ENCODE measurements at regions not wholly inside any gene's neighbourhood (a gene's known extent, or its start where the extent isn't known, plus 50 kb on each side); places are given as distances from the start of the nearest gene placed in this dataset.
"Not testable (repeated sequence)": the region's sequence is repeated elsewhere in the genome, so short reads cannot be mapped to it uniquely, and the experiment has no call there.

DNA sequence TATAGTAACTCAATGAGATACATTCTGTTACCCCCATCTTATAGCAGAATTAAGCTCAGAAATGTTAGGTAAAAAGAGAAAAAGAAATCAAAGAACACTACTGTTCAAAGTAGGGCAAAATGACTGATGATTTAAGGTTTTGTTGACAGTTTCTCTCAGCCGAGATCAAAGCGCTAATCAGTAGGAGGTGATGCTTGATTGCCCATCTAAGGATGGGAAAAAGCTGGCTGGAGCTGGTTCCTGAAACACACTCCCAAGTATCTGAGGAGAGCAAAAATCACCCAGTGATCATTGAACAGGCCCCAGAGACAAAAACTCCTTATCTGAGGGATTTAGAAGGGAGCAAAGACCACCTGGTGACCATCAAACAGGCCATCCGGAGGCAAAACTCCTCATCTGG, 64.5 kb upstream of the CSF1 start:
- DNase-seq (ENCODE audit: low read depth): no peak
- no peak overlapping the region for H3K4me3 ChIP-seq (ENCODE audit: low read depth, low read length)
- TF ChIP-seq, protein P1, sequence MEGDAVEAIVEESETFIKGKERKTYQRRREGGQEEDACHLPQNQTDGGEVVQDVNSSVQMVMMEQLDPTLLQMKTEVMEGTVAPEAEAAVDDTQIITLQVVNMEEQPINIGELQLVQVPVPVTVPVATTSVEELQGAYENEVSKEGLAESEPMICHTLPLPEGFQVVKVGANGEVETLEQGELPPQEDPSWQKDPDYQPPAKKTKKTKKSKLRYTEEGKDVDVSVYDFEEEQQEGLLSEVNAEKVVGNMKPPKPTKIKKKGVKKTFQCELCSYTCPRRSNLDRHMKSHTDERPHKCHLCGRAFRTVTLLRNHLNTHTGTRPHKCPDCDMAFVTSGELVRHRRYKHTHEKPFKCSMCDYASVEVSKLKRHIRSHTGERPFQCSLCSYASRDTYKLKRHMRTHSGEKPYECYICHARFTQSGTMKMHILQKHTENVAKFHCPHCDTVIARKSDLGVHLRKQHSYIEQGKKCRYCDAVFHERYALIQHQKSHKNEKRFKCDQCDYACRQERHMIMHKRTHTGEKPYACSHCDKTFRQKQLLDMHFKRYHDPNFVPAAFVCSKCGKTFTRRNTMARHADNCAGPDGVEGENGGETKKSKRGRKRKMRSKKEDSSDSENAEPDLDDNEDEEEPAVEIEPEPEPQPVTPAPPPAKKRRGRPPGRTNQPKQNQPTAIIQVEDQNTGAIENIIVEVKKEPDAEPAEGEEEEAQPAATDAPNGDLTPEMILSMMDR (IDR thresholded peaks at IDR 0.05; ENCODE audit: insufficient read depth, low read length): no peak

DNA sequence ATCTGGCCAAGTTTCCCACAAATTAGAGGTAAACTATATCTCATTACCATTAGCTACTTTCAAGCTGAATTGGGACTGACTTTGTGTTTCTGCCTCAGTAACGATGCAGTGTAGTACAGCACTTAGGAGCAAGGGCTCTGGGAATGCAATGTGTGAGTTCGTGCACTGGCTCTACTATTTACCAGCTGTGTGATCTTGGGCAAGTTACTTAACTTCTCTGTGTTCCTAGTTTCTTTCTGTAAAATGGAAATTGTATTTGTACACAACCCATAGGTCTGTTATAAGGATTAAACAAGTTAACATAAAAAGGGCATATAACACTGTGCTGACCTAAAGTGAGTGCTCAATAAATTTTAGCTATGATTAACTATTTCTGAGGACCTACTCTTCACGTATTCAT, 65.0 kb upstream of the CSF1 start:
- no peak overlapping the region for H3K4me3 ChIP-seq (ENCODE audit: low read depth, low read length)
- TF ChIP-seq, protein P1 (IDR thresholded peaks at IDR 0.05; ENCODE audit: insufficient read depth, low read length): no peak
- DNase-seq (ENCODE audit: low read depth): no peak

DNA sequence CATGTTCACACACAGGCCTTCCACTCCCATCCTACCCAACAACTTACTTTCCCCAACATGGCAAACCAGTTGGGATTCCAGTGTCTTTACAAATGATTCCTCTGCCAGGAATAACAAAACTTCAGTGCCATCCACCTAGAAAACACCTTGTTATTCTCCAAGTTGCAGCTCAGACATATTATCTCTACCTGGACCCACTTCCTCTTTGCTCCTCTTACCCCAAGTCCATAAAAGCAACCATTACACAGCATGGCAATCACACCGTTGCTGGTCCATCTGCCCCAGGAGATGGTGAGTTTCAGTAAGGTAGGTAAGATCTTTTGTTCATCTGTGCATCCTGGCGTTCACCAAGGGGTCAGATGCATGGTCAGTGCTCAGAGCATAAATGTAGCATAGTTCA, 66.0 kb upstream of the CSF1 start:
- DNase-seq (ENCODE audit: low read depth): no peak
- TF ChIP-seq, protein P1 (IDR thresholded peaks at IDR 0.05; ENCODE audit: insufficient read depth, low read length): no peak
- no peak overlapping the region for H3K4me3 ChIP-seq (ENCODE audit: low read depth, low read length)

DNA sequence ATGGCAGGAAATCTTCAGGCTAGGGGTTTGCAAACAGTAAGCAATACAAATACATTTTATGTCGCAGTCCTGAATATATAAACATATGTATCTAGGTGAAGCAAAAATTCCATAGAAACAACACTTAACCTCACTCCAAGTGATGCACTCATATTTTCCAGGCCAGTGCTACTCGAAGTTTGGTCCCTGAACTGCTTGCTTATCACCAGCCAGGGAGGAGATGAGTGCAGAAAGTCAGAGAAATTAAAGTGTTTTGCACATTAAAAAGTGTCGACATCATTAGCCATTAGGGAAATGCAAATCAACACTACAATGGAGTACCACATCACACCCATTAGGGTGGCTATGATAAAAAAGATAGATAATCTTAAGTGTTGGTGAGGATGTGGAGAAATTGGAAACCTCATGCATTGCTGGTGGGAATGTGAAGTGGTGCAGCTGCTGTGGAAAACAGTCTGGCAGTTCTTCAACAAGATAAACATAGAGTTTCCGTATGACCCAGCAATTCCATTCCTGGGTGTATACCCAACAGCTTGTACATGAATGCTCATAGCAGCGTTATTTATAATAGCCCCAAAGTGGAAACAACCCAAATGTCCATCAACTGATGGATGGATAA, 70.5 kb upstream of the CSF1 start:
- TF ChIP-seq, protein P1 (IDR thresholded peaks at IDR 0.05; ENCODE audit: insufficient read depth, low read length): no peak
- H3K4me3 ChIP-seq (ENCODE audit: low read depth, low read length): no peak overlapping the region
- DNase-seq (ENCODE audit: low read depth): peak; percentile 57

DNA sequence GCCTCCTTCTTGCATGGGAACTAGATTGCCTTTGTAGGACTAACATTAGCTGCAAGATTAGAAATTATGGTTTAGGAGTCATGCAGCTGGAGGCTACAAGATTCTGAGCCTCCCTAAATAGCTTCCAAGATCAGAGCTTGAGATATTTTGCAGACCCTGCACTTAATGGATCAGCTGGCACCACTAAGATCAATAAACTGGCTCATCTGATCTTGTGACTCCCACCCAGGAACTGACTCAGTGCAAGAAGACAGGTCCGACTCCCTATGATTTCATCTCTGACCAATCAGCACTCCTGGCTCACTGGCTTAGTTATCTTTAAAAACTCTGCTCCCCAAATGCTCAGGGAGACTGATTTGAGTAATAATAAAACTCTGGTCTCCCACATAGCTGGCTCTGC, 71.4 kb upstream of the CSF1 start:
- DNase-seq (ENCODE audit: low read depth); H3K4me3 ChIP-seq (ENCODE audit: low read depth, low read length): not testable (repeated sequence)

DNA sequence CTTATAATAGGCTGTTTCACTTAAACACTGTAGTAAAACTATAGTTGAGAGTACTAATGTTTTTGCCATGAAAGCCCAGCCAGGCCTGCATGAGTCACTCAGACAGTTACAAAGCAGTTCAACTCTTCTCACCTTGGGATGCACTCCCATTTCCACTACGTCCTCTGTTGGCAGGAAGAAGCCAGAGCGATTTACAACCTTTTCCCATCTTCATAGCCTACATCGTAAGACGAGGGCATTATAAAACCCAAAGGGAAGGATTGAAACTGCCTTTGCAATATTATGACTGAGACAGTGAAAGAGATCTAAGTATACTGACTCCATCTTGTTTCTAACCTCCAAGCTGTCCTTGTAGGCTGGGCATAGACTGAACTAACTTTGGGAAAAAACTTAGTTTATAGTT, 71.8 kb upstream of the CSF1 start:
- DNase-seq (ENCODE audit: low read depth): peak; percentile 58
- no peak overlapping the region for H3K4me3 ChIP-seq (ENCODE audit: low read depth, low read length)
- TF ChIP-seq, protein P1 (IDR thresholded peaks at IDR 0.05; ENCODE audit: insufficient read depth, low read length): peak; percentile 7

DNA sequence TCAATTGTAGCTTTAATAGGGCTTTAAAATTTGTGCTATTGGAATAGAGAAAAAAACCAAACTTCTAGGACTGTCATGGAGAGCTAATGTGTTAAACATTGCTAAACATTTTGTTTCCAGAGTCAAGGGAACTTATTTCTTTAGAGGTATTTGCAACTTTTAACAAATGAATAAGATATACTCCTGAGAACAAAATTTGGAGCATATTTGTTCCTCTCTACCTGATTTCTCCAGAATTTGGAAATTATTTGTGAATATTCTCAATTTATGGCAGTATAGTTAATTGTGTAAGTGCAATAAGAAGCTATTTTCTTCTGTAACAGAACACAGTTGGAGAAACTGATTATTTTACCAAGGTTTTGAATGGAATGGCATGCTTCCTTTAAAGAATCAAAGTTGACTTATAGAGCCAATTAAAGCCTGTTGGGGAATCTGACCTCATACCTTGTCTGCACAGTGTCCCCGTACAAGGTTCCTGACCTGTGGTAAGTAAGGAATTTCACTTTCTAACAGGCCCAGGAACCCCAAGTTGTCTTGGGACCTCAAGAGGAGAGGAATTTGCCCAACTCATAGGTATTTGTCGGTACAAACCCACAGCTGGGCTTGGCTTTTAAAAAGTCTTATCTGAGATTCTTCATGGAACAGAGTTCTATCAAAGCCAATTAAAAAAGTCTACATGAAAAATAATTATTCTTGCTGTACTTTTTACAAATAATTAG, 72.6 kb upstream of the CSF1 start:
- no peak overlapping the region for H3K4me3 ChIP-seq (ENCODE audit: low read depth, low read length)
- DNase-seq (ENCODE audit: low read depth): no peak
- TF ChIP-seq, protein P1 (IDR thresholded peaks at IDR 0.05; ENCODE audit: insufficient read depth, low read length): no peak

DNA sequence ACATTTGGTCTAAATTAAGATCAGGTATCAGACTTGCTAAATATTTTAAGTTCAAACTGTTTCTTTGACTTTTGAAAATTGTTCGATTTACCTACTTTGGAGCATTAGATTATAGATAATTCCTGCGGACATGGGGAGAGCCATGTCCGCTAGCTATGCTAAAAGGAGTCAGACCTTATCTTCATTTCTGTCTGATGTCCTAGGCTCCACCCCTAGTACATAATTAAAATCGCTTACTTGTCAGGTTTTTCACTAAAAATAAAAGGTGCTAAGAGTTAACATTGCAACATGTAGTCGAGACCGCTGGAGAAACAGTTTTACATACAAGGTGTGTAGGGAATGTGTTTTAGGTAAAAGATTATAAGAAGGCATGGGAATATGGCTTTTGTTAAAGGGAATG, 71.9 kb upstream of the EPS8L3 start:
- not testable (repeated sequence) for DNase-seq (ENCODE audit: low read depth); H3K4me3 ChIP-seq (ENCODE audit: low read depth, low read length)
